Astrocyte of the spinal cord (primary cell): ENCODE measurements at regions not wholly inside any gene's neighbourhood (a gene's known extent, or its start where the extent isn't known, plus 50 kb on each side); places are given as distances from the start of the nearest gene placed in this dataset.

Experiments used
- DNase-seq: peaks from one replicate; pipeline ENCODE4 v3.0.0; 2011; ENCODE audit warnings: low read depth, low spot score
- H3K4me3 ChIP-seq: 2 replicates; pipeline ENCODE4 v1.5.1; 2011; ENCODE audit warnings: low read depth, mild to moderate bottlenecking, low read length, moderate library complexity
- in situ Hi-C: cut with HindIII; loops from 2 replicates; pipeline ENCODE4 v1.10.0; 2017; ENCODE audit warnings: low sequenced_read_pairs
- TF ChIP-seq, protein P1 (sequence below): IDR thresholded peaks from 2 replicates; pipeline ENCODE4 v1.5.1; 2012; ENCODE audit warnings: low read depth, mild to moderate bottlenecking, low read length, inconsistent platforms

DNA sequence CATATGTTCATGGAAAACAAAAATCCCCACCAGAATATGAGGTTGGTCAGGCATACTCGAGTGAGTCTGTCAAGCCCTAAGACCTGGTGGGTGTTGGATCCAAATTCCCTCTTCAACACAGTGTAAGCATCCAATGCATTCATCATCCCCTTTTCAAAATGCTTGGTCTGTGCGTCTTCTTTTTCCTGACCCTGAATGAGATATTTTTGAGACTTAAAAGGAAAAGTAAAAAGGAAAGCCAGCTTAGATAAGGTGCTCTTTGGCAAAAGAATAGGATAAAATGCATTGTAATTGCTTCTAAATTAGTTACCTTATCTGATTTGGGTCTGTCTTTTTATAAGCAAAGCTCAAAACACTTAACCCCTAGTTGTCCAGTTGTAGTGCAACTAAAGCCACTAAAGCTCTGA lies 331.5 kb downstream of the PTEN start:
- TF ChIP-seq, protein P1, sequence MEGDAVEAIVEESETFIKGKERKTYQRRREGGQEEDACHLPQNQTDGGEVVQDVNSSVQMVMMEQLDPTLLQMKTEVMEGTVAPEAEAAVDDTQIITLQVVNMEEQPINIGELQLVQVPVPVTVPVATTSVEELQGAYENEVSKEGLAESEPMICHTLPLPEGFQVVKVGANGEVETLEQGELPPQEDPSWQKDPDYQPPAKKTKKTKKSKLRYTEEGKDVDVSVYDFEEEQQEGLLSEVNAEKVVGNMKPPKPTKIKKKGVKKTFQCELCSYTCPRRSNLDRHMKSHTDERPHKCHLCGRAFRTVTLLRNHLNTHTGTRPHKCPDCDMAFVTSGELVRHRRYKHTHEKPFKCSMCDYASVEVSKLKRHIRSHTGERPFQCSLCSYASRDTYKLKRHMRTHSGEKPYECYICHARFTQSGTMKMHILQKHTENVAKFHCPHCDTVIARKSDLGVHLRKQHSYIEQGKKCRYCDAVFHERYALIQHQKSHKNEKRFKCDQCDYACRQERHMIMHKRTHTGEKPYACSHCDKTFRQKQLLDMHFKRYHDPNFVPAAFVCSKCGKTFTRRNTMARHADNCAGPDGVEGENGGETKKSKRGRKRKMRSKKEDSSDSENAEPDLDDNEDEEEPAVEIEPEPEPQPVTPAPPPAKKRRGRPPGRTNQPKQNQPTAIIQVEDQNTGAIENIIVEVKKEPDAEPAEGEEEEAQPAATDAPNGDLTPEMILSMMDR, result no peak
- DNase-seq, result no peak
- no peak overlapping the region for H3K4me3 ChIP-seq
- in situ Hi-C loops, result no loop called here

- no peak for DNase-seq
- H3K4me3 ChIP-seq, result no peak overlapping the region
- in situ Hi-C loops, result no loop called here
- TF ChIP-seq, protein P1, result no peak
Observed at GRCh38 chr10:88195841-88196240, 332.4 kb downstream of the PTEN start.

- H3K4me3 ChIP-seq, result no peak overlapping the region
- in situ Hi-C loops, result no loop called here
- no peak for DNase-seq
- TF ChIP-seq, protein P1, result no peak
Observed at GRCh38 chr10:88196291-88196690, 332.9 kb downstream of the PTEN start.

GRCh38 chr10:88198023-88198422 lies 334.6 kb downstream of the PTEN start:
- TF ChIP-seq, protein P1, result no peak
- in situ Hi-C loops, result no loop called here
- H3K4me3 ChIP-seq, result no peak overlapping the region
- no peak for DNase-seq

DNA sequence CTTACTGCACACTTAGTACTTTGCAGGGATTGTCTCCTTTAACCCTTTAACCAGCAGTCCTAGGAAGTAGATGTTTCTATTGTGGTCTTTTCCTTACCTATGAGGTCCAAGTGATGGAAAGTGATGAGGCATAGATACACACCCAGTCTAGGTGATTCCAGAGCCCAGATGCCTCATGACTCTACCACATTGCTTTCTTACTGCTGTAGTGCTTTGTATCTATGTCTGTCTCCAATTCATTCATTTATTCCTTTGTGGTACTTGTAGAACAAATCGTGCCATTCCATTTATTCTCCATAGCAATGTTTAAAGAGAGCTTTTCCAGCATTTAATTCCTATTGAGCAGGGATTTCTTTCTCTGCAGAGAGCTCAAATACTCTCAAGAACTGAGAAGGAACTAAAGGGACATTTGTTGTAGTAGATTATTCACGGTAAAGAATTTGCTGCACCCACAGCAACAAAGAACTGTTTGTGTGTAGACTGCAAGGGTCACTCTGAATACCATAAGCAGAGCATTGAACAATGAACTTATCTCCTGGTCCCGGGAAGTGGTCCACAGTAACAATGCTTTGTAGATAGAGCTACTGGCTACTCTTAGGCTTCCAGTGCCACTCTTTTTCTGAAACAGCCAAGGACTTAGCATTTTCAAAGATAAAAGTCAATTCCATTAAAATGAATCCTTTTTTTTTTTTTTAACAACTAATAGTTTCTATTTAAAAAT lies 337.0 kb downstream of the PTEN start:
- TF ChIP-seq, protein P1, result no peak
- H3K4me3 ChIP-seq, result no peak overlapping the region
- in situ Hi-C loops, result no loop called here
- DNase-seq, result peak; percentile 17

- peak; percentile 8 for DNase-seq
- in situ Hi-C loops, result no loop called here
- TF ChIP-seq, protein P1, result no peak
Observed at GRCh38 chr10:88205842-88206446, 342.5 kb downstream of the PTEN start.

More at GRCh38 chr10:88205842-88206446, 342.5 kb downstream of the PTEN start:
- no peak overlapping the region for H3K4me3 ChIP-seq
